ENCODE measurements at regions not wholly inside any gene's neighbourhood (a gene's known extent, or its start where the extent isn't known, plus 50 kb on each side); places are given as distances from the start of the nearest gene placed in this dataset.

DNA sequence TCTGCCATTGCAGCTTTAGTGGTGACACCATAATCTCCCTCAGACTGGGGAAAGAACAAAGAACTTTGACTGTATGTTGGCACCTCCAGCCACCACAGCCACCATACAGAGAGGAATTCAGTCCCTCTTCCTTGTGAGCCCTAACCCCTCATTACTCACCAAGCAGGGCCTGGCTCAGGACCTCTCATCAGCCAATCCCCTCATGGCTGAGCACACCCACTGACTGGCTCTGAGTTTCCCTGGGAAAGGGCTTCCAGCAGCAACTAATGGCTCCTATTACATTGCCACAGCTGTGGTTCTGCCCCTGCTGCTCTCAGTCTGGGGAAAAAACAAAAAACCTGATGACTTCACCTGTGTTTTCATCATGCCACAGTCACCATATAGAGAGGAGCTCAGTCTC, 1482.6 kb downstream of the FAM133A start:
- TF ChIP-seq EZH2 (IDR thresholded peaks at IDR 0.05; ENCODE audit: borderline replicate concordance) (no peak), EZH2phosphoT487 (IDR thresholded peaks at IDR 0.05; ENCODE audit: low read depth, severe bottlenecking, unreplicated experiment) (no peak)
- TF ChIP-seq, protein P1, sequence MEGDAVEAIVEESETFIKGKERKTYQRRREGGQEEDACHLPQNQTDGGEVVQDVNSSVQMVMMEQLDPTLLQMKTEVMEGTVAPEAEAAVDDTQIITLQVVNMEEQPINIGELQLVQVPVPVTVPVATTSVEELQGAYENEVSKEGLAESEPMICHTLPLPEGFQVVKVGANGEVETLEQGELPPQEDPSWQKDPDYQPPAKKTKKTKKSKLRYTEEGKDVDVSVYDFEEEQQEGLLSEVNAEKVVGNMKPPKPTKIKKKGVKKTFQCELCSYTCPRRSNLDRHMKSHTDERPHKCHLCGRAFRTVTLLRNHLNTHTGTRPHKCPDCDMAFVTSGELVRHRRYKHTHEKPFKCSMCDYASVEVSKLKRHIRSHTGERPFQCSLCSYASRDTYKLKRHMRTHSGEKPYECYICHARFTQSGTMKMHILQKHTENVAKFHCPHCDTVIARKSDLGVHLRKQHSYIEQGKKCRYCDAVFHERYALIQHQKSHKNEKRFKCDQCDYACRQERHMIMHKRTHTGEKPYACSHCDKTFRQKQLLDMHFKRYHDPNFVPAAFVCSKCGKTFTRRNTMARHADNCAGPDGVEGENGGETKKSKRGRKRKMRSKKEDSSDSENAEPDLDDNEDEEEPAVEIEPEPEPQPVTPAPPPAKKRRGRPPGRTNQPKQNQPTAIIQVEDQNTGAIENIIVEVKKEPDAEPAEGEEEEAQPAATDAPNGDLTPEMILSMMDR (IDR thresholded peaks at IDR 0.05; ENCODE audit: poor library complexity), result no peak

All from hepatocyte (in vitro differentiated cells).